HPDE6-E6E7 (cell line): ENCODE measurements at regions not wholly inside any gene's neighbourhood (a gene's known extent, or its start where the extent isn't known, plus 50 kb on each side); places are given as distances from the start of the nearest gene placed in this dataset.
"Not testable (repeated sequence)": the region's sequence is repeated elsewhere in the genome, so short reads cannot be mapped to it uniquely, and the experiment has no call there.

Source experiments
- DNase-seq: peaks from one replicate; pipeline ENCODE4 v3.0.0; 2011; ENCODE audit warnings: missing footprints; ENCODE audit errors: extremely low spot score

GRCh38 chr15:70236341-70237086 is 138.8 kb upstream of the TLE3 start:
- DNase-seq = no peak

- DNase-seq = no peak
Observed at GRCh38 chr15:70235347-70235746, 137.6 kb upstream of the TLE3 start.

GRCh38 chr15:70234256-70234905 is 136.7 kb upstream of the TLE3 start:
- no peak for DNase-seq

GRCh38 chr15:70231484-70231883 is 133.8 kb upstream of the TLE3 start:
- no peak for DNase-seq

GRCh38 chr15:70227918-70228317 is 130.2 kb upstream of the TLE3 start:
- not testable (repeated sequence) for DNase-seq

- DNase-seq = no peak
Observed at GRCh38 chr15:70227147-70227546, 129.4 kb upstream of the TLE3 start.

- no peak for DNase-seq
Observed at GRCh38 chr15:70226337-70226980, 128.7 kb upstream of the TLE3 start.

- DNase-seq = no peak
Observed at GRCh38 chr15:70225416-70225815, 127.7 kb upstream of the TLE3 start.

- DNase-seq = no peak
Observed at GRCh38 chr15:70222606-70223005, 124.9 kb upstream of the TLE3 start.

- no peak for DNase-seq
Observed at GRCh38 chr15:70220490-70221096, 122.9 kb upstream of the TLE3 start.

GRCh38 chr15:70219966-70220365 is 122.2 kb upstream of the TLE3 start:
- no peak for DNase-seq

GRCh38 chr15:70219256-70219895 is 121.7 kb upstream of the TLE3 start:
- no peak for DNase-seq

- DNase-seq = no peak
Observed at GRCh38 chr15:70217226-70218160, 119.8 kb upstream of the TLE3 start.

- no peak for DNase-seq
Observed at GRCh38 chr15:70215951-70216350, 118.2 kb upstream of the TLE3 start.

GRCh38 chr15:70214941-70215635 is 117.4 kb upstream of the TLE3 start:
- DNase-seq = no peak

GRCh38 chr15:70214276-70214675 is 116.6 kb upstream of the TLE3 start:
- no peak for DNase-seq

GRCh38 chr15:70213794-70214193 is 116.1 kb upstream of the TLE3 start:
- no peak for DNase-seq

- DNase-seq = no peak
Observed at GRCh38 chr15:70212963-70213315, 115.2 kb upstream of the TLE3 start.

GRCh38 chr15:70212286-70212962 is 114.7 kb upstream of the TLE3 start:
- DNase-seq = no peak

GRCh38 chr15:70210528-70210927 is 112.8 kb upstream of the TLE3 start:
- no peak for DNase-seq
